HG02885 (cell line): ENCODE measurements at regions not wholly inside any gene's neighbourhood (a gene's known extent, or its start where the extent isn't known, plus 50 kb on each side); places are given as distances from the start of the nearest gene placed in this dataset.
A peak's percentile ranks its signal among the peaks of the same experiment; 100 is the strongest.
"Not testable (repeated sequence)": the region's sequence is repeated elsewhere in the genome, so short reads cannot be mapped to it uniquely, and the experiment has no call there.

Source experiments
- ATAC-seq: cut with Tn5 transposase; IDR thresholded peaks from one replicate; pipeline ENCODE4 v1.9.1; 2021; ENCODE audit warnings: mild to moderate bottlenecking; ENCODE audit not compliant: unreplicated experiment, poor library complexity

DNA sequence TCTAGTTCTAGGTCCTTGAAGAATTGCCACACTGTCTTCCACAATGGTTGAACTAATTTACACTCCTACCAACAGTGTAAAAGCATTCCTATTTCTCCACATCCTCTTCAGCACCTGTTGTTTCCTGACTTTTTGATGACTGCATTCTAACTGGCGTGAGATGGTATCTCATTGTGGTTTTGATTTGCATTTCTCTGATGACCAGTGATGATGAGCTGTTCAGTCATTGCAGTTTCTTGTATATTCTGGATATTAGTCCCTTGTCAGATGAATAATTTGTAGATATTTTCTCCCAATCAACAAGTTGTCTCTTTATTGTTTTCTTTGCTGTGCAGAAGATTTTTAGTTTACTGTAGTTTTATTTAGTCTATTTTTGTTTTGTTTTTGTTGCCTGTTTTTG lies 812.3 kb upstream of the ACO1 start:
- ATAC-seq = not testable (repeated sequence)

DNA sequence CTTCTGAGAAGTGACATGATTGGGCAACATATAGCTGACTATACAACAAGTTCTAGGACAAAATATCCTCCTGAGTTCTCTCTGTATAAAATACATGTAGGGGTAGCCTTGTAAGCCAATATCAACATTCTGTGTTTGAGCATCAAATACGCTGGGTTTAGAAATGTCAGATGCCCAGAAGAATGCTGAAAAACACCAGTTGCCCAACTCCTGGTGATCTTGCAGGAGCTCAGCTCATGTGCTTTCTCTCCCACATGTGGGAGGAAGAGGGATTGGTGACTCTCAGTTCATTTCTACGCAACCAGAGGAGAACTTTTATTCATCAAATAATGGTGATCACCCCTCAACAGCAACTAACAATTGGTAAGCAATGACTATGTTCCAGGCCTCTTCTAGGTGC lies 810.9 kb upstream of the ACO1 start:
- ATAC-seq = no peak

DNA sequence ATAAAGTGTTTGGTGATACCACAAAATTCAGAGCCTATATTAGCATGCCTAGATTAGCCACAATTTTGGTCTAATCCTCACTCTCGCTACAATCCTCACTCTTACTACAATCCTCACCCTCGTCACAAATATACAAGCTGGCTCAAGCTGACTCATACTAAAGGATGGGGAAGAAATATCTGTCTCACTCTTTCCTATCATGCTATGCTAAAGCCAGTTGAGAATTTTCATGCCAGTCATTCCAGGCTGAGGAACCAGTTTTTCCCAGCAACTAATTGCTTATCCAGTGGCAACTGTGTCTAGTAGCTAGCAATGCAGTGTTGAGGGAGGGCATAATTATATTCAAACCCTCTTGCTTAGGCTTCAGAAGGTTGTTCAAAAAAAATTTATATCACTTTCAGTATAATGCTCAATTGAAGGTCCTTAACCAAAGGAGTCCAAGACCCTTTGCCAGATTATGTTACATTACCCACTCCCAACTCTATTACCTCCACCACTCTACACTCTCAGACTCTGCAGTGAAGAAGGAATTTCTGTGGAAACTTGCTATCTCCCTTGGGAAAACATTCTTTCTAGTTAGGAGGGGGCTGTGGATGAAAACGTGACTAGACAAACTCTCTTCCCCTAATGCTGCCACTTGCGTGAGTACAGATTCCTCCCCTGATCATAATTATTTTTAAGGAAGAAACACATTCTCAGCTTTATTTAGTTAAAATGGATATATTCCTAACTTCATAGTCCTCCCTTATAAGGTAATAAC lies 810.3 kb upstream of the ACO1 start:
- no peak for ATAC-seq

DNA sequence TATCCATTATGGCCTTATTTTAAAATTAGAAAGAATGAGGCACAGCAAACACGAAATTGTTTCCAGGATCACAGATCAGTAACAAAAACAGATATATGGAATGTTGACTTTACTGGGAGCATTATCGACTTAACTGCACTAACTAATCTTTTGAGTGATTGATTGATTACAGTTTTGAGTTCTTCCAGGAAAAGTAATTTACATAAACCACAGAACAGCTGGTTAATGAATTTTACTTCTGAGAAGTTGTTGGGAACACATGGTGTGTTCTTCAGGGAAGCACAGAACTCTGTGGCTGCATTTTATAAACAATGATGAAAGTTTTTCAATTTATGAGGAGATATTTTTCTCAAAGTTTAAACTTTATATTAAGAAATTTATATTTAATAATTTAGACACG lies 802.4 kb upstream of the ACO1 start:
- ATAC-seq = no peak

DNA sequence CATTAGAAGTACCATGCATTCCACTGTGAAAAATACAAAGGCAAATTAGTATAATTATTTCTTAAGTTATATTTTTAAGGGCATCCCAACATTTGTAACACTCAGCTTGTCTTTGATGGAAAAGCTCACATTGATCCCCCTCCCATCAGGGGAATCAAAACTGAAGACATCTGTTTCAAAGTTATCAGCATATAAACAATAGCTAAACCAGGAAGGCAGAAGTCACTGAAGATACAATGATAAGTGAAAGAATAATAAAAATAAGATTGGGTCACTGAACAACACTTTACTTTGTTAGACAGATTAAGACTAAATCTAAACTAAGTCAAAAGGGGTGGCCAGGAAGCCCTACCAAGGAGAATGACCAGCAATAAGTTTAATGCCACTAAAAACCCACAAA lies 801.9 kb upstream of the ACO1 start:
- no peak for ATAC-seq

DNA sequence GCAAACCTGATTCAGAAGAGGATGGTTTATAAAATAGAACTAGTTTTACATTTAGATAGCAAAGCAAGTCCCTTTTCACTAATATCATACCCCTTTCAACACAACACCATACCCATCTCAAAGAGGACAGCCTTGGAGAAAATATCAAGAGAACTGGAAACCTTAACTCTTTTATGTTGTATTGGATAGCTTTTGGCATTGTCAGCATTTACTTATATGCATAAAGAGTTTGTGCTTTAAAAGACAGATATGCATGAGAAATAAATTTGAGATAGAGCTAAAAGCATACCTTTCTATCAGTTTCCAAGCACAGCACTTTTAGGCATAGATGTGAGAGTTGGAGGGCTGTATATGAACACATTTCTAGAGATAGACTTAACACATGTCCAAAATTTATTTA lies 799.3 kb upstream of the ACO1 start:
- no peak for ATAC-seq

DNA sequence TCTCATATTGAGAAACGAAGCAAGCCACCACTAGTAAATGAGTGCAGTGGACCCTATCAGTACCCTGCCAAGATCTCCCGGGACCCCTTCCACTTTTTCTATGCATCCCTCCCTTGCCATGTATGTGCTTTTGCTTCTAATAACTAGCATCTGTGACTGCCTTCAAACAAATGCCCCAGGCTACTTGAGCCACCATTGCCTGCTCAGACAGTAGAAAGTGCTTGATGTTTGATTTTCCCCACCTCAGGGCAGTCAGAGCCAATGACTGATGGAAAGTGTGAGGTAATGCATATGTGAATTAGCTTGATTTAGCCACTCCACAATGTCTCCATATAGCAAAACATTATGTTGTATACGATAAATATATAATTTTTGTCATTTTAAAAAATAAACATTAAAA lies 797.3 kb upstream of the ACO1 start:
- ATAC-seq = no peak

DNA sequence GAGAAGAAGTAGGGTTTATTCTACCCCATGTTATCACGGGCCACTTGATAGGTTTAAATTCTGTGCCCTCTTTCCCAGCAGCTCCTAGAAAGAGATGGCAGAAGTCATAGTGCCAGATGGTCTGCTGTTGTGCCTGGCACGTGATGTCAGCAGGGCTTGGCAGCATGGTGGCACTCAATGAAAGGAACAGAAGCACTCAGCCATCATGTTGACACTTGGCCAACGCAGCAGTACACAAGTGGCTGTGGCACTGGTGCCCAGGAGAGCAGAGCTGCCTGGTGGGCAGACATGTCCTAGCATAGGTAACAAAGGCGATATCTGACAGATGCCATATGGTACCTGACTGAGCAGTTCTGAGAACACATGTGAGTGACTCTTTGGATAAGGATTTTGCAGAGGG lies 796.4 kb upstream of the ACO1 start:
- no peak for ATAC-seq

DNA sequence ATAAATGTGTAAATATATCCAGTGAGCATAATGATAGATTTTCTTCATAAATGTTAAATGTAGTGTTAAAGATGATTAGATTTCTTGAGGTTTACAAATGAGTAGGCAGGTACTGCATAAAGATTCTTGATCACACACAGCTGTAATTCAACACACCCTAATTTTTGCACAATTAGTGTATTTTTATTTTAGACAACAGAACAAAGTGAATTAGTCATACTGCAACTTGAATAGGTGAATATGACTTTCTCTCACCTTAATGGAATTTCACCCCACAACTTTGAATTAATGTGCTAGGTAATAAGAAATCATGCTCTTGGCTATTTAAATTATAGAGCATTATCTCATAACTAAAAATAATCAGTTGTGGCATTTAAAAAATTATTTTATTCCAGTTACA lies 795.7 kb upstream of the ACO1 start:
- ATAC-seq = no peak

DNA sequence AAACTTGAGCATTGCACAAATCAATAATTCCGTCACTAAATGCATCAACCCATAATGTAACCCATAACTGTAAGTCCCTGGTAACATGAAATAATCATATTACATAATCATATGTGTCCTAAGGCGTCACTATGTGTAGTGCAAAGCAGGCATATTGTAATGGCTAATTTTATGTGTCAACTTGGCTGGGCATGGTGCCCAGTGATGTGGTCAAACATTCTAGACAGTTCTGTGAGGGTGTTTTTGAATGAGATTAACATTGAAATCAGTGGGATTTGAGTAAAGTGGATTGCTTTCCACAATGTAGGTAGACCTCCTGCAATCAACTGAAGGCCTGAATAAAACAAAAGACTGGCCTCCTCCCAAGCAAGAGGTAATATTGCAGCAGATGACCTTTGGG lies 794.4 kb upstream of the ACO1 start:
- no peak for ATAC-seq

DNA sequence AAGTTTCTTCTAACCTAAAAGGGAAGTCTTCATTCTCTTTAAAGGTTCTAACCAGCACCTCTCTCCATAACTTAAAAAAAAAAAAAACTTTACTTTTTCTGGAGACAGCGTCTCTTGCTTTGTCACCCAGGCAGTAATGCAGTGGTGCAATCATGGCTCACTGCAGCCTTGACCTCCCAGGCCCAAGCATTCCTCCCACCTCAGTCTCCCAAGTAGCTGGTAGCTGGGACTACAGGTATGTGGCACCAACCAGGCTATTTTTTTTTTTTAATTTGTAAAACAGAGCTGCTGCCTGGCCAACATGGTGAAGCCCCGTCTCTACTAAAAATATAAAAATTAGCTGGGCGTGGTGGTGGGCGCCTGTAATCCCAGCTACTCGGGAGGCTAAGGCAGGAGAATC lies 787.4 kb upstream of the ACO1 start:
- ATAC-seq = not testable (repeated sequence)

DNA sequence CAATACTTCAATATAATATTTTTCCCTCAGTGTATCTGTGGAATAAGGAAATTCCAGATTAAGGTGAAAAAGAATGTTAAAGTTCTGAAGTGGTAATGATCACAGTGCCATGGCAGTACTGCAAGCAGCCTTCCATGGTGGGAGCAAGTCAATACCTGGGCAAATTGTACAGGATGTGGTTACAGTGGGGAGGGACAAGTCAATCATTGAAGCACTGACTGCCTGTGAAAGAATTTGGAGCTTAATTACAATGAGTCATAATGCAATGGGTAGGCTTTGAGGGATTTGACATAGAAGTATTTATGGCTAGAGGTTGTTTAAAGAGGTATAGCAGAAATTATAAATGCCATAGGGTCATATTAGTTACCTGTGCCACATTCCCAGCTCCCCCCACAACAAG lies 786.5 kb upstream of the ACO1 start:
- no peak for ATAC-seq

DNA sequence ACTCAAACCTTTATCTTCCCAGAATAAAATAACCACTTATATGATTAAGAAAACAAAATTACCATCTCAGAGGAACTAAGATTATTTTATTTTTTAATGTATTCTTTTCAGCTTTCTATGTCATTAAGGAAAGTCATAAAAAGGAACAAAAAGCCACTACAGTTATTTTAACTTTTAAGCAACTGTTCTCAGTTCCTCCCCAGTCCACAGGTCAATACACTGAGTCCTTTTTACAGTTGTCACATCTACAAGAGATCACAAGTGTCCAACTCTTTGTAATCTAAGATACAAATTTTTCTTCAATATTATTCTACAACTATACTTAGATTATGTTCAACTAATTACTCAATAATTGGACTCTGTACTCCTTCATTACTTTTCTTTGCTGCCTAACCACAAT lies 782.8 kb upstream of the ACO1 start:
- ATAC-seq = peak; percentile 66

DNA sequence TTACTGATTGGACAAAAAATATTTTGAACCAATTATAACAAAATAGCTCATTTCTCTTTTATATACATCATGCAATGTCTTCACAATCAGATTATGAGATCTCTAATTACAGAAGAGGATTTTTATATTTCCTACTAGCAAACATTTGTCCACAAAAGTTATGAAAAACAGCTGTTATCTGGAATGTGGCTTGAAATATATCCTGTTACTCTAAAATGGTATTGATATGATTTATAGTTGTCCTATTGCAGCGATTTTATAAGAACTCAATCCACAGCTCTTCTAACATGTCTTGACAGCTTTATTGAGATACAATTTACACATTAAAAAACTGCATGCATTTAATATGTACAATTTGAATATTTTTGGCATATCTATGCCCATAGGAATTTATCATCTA lies 779.9 kb upstream of the ACO1 start:
- no peak for ATAC-seq

DNA sequence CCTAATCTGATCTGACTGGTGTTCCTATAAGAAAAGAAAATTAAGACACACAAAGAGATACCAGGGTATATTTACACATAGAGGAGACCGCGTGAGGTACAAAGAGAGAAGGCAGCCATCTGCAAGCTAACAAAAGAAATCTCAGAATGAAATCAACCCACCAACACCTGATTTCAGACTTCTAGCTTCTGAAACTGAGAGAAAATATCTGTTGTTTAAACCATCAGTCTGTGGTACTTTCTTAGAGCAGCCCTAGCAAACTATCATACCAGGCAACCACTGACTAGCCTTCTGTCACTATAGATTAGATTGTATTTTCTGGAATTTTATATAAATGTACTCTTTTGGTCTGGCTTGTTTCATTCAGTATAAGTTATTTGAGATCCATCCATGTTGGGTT lies 779.3 kb upstream of the ACO1 start:
- ATAC-seq = no peak

DNA sequence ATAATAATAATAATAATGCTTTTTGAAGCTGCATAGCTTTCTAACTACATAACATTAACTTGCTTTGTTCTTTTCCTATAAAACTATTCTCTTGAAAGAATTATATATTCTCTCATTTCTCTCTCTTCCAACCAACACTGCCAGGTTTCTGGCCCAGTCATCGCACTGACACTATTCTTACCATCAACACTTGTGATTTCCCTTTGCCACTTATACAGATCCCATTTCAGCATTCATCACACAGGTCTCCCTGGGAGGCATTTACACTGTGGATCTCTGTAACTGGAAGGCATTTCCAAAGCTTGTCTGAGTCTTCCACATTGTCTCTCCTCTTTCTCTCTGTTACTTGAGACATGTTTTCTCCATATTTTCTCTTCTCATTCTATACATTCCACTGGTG lies 777.8 kb upstream of the ACO1 start:
- no peak for ATAC-seq

DNA sequence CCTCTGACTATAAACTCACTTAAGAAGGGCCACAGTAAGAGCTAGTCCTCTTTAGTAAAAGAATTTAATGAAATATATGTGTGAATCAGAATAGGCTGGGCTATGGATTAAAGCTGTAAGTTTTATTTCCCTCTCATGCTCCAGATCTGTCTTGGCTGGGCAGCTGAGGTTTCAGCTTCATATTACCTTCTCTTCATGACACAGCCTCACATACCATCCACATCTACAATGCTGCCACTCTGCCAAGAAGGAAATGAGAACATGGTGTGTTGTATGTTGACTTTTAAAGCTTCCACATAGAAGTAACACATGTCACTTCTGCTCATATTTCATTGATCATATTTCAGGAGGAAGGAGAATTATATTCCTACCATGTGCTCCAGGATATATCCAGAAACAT lies 776.0 kb upstream of the ACO1 start:
- ATAC-seq = no peak

DNA sequence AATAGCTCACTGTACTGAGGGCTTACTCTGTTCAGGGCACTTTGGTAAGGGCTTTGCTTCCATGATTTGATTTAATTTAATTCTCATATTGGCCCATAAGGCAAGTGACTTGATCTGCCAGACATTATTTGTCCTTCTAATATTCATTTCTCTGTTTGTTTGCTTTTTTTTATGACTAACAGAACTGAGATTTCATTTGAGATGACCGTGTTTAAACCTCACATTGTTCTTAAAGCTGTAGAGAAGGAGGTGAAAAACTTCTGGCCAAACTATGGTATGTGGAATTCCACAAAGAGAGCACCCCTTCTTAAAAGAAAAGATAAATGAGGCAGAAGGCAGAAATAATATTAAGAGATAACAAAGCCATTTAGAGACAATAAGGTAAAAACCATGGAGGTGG lies 775.6 kb upstream of the ACO1 start:
- no peak for ATAC-seq

DNA sequence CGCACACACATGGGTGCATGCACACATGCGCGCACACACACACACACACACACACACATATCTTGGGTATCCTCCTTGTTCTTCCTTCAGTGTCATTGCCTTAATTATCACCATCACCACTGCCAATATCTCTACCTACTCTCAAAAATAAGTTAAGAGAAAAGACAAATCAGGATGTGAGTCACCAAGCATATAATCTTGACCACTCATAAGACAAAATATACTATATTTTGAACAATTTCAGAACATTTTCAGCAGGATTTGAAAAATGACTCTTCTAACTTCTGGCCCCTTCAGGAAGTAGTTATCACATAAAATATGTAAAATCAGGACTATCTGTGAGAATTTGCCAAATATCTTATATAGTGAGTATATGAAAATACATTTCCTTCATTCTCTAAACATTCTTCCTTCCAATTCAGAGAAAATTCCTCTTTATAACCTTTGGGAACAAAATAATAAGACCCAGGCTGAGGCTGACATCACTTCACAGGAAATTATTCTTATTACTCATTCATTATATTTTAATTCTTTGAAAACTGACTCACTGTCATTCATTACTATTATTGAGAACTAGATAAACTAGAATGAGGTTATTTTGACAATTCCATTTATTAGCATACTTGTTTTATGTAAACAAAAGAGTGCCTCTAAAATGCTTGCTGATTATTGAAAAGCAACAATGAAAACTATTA lies 772.0 kb upstream of the ACO1 start:
- no peak for ATAC-seq

DNA sequence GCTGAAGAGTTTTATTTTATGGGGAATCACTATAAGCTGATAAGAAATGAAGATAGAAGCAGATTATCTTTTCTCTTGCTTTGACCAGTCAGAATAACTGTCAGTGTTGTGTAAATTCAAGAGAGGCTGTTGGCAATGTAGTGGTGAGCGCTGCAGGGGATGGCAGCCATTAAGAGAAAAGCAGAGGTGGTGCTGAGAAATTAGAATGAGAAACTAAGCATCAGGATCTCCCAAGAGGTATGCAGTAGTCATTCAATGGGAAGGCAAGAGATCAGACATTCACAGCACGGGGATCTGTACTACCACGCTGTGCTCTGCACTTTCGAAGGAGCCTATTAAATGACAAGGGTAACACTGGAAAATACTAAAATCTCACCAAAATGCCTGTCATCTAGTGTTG lies 768.5 kb upstream of the ACO1 start:
- ATAC-seq = no peak

DNA sequence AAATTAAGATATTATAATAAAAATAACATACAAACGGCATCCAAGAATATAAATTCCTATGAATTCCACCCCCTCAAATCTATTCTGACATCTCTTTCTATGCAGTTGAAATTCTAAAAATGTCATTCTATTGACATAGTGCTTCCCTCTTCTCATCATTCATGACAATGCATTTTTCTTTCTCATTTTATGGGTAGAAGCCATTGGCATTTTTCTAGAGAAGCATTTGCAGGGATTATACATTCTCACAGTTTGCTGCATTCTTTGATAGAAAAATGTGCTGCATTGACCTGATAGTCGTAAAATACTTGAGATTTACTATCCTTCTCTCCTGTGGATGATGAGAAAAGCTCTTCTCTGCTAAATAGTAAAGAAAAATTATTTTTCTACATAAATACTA lies 760.9 kb upstream of the ACO1 start:
- no peak for ATAC-seq

DNA sequence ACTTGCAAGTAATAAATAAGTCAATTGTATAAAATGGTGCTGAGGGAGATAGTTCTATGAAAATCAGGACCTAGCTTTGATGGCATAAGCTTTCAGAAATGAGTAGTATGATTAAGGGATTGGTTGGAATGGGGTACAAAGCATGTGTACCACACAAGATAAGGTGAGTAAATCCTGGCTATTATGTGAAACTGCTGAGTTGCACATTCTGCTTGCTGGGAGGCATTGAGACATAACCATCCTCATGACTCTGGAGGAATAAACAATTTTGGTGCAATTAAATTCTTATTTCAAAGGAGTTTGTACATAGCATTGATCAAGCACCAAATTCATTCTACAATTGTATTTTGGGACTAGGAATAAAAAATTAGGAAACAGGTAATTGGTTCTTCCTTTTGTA lies 755.2 kb upstream of the ACO1 start:
- no peak for ATAC-seq
